DND-41 (cell line): ENCODE measurements at regions not wholly inside any gene's neighbourhood (a gene's known extent, or its start where the extent isn't known, plus 50 kb on each side); places are given as distances from the start of the nearest gene placed in this dataset.

Source experiments
- ATAC-seq: fragments of 200-7000 bp; cut with Tn5 transposase; 3 replicates; pipeline ENCODE4 v1.9.1; 2021; ENCODE audit warnings: low read depth; ENCODE audit not compliant: insufficient read depth
- DNase-seq: peaks from one replicate; pipeline ENCODE4 v3.0.0-alpha.2; 2020
- H2AFZ ChIP-seq: 2 replicates; pipeline ENCODE4 v1.6.0; 2012; ENCODE audit warnings: low read depth, low read length
- H3K27ac ChIP-seq: 2 replicates; pipeline ENCODE4 v1.5.1; 2012; ENCODE audit warnings: low read length, inconsistent platforms
- H3K27me3 ChIP-seq: fragments of 200-600 bp; sonication (generic); 2 replicates; pipeline ENCODE4 v1.6.0; 2012; ENCODE audit warnings: low read length, mild to moderate bottlenecking, inconsistent platforms; ENCODE audit not compliant: insufficient read depth, poor library complexity
- H3K36me3 ChIP-seq: 2 replicates; pipeline ENCODE4 v1.5.1; 2012; ENCODE audit warnings: low read length, inconsistent platforms; ENCODE audit not compliant: insufficient read depth
- H3K4me1 ChIP-seq: 2 replicates; pipeline ENCODE4 v1.5.1; 2012; ENCODE audit warnings: mild to moderate bottlenecking, low read length; ENCODE audit not compliant: insufficient read depth
- H3K4me2 ChIP-seq: 2 replicates; pipeline ENCODE4 v1.6.0; 2012; ENCODE audit warnings: mild to moderate bottlenecking, moderate library complexity, low read length, inconsistent platforms; ENCODE audit not compliant: insufficient read depth
- H3K4me3 ChIP-seq, 2 experiments: fragments of 200-600 bp in 1 of 2; shearing (Covaris generic) in 1 of 2; 2 replicates each; pipeline ENCODE4 v1.5.1; 2012 to 2016; ENCODE audit warnings: inconsistent platforms in 2 of 2, low read length in 2 of 2, mild to moderate bottlenecking in 2 of 2, low read depth in 1 of 2, moderate library complexity in 1 of 2
- H3K79me2 ChIP-seq: 2 replicates; pipeline ENCODE4 v1.6.0; 2012; ENCODE audit warnings: low read length, inconsistent platforms; ENCODE audit not compliant: insufficient read depth
- H3K9ac ChIP-seq: 2 replicates; pipeline ENCODE4 v1.6.0; 2012; ENCODE audit warnings: low read depth, mild to moderate bottlenecking, inconsistent platforms, low read length, moderate library complexity
- H3K9me3 ChIP-seq: 2 replicates; pipeline ENCODE4 v1.5.1; 2012; ENCODE audit warnings: low read length, moderate library complexity, mild to moderate bottlenecking, inconsistent platforms; ENCODE audit not compliant: insufficient read depth, severe bottlenecking
- H4K20me1 ChIP-seq: 2 replicates; pipeline ENCODE4 v1.6.0; 2012; ENCODE audit warnings: low read length; ENCODE audit not compliant: insufficient read depth
- EZH2 ChIP-seq: IDR thresholded peaks from 3 replicates; pipeline ENCODE4 v1.6.1; 2012; ENCODE audit warnings: borderline replicate concordance, low read depth, mild to moderate bottlenecking, moderate library complexity, low read length, inconsistent platforms; ENCODE audit not compliant: severe bottlenecking
- TF ChIP-seq, protein P1 (sequence below): IDR thresholded peaks from 2 replicates; pipeline ENCODE4 v1.5.1; 2012; ENCODE audit warnings: borderline replicate concordance, low read length, moderate library complexity, mild to moderate bottlenecking; ENCODE audit not compliant: poor library complexity, severe bottlenecking; ENCODE audit errors: extremely low read depth

DNA sequence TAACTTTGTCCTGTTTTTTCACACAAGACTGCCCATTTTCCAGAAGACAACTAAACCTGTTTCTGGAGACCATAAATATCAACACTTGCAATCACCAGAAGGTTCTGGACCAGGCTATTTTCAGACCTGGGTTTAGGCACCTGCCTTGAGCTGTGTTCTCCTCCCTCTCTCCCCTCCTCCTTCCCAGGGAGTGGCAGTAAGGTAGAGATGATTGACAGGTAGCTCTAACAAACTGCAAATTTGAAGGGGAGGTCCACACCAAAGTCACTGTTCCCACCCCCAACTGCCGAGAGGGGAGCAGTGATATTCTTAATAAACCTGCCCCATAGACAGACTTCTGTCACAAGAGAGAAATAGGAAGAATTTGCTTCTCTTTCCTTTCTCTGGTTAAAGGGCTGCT, 91.2 kb upstream of the BACH2 start:
- H3K9ac ChIP-seq: no peak overlapping the region
- no peak overlapping the region for H3K27ac ChIP-seq
- peaks cover 8% of the 10 kb centered on the region for H3K4me1 ChIP-seq
- no peak for TF ChIP-seq EZH2
- TF ChIP-seq, protein P1, sequence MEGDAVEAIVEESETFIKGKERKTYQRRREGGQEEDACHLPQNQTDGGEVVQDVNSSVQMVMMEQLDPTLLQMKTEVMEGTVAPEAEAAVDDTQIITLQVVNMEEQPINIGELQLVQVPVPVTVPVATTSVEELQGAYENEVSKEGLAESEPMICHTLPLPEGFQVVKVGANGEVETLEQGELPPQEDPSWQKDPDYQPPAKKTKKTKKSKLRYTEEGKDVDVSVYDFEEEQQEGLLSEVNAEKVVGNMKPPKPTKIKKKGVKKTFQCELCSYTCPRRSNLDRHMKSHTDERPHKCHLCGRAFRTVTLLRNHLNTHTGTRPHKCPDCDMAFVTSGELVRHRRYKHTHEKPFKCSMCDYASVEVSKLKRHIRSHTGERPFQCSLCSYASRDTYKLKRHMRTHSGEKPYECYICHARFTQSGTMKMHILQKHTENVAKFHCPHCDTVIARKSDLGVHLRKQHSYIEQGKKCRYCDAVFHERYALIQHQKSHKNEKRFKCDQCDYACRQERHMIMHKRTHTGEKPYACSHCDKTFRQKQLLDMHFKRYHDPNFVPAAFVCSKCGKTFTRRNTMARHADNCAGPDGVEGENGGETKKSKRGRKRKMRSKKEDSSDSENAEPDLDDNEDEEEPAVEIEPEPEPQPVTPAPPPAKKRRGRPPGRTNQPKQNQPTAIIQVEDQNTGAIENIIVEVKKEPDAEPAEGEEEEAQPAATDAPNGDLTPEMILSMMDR: no peak
- H3K4me3 ChIP-seq: no peak overlapping the region
- no peaks in the 10 kb centered on the region for H3K36me3 ChIP-seq
- no peaks in the 10 kb centered on the region for H3K79me2 ChIP-seq
- ATAC-seq (no peak), DNase-seq (no peak)
- H4K20me1 ChIP-seq: no peaks in the 10 kb centered on the region
- no peak overlapping the region for H3K4me2 ChIP-seq
- H3K27me3 ChIP-seq: no peaks in the 10 kb centered on the region
- no peak overlapping the region for H2AFZ ChIP-seq
- H3K9me3 ChIP-seq: no peaks in the 10 kb centered on the region

DNA sequence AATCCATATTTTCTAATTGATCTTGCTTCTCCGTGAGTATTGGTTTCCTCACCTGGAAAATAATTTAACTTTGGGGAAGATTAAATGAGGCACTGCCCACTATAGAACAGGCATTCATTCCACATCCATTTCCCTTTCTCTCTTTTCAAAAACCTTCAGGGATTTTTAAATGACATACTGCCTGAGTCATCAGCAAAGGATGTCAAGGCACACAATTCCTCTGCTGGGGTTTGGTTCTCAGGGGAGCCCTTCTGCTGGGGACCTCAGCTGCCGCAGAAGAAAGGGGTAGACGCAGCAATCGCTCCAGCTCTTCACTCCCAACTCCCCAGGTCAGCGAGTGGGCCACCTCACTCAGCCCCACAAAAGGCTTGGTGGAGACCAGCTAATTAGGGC, 90.7 kb upstream of the BACH2 start:
- Histone ChIP-seq H3K4me3 (no peak overlapping the region), H3K27ac (no peak overlapping the region), H3K79me2 (no peaks in the 10 kb centered on the region), H3K36me3 (no peaks in the 10 kb centered on the region), H3K27me3 (no peaks in the 10 kb centered on the region), H3K9ac (no peak overlapping the region), H4K20me1 (no peaks in the 10 kb centered on the region), H3K9me3 (no peaks in the 10 kb centered on the region), H2AFZ (no peak overlapping the region), H3K4me2 (no peak overlapping the region), H3K4me1 (peaks cover 9% of the 10 kb centered on the region; the same call in 1 of the 2 replicates)
- DNase-seq (no peak), ATAC-seq (no peak)
- no peak for TF ChIP-seq EZH2
- TF ChIP-seq, protein P1: no peak

DNA sequence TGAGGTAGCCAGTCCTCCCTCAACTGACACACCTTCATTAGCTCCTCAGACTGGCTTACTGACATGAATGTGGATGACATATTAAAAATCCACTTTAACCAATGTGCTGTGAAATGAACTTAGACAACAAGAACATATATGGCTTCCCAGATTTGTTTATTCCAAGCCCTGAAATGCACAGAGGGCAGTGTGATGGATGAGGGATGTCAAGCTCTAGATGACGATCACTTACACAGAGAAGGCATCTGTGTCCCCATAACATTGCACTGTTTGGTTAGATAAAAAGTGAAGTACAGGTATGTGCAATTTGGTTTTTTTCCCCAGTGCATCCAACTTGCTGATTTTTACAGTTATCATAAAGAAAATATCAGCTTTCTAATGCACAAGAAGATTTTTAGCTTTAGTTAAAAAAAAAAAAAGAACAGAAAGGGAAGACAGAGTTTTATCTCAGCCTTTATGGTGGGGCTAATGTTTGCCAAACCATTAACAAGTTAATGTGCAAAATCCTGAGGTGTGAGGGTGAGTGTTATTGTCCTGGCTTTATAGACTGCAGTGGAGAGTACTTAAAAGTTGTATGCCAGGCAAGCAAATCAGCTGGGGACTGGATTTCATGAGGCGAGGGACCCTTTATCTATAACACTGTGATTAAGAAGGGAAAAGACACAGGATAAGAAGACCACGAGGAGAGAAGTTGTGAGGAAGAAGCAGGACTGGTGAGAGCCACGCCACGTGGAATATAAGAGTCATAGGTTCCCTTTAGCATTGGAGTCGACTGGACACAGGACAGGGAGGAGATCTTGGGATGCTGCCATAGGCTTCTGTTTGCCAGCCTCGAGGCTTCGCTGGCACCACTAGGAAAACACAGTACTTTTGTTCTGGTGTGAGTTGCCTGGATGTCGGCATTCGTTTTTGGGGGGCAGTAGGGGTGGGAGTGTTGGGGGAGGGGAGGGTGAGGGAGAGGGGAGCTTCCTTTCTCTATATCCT, 90.0 kb upstream of the BACH2 start:
- no peak for TF ChIP-seq EZH2
- TF ChIP-seq, protein P1: no peak
- H3K79me2 ChIP-seq: no peaks in the 10 kb centered on the region
- H3K4me2 ChIP-seq: no peak overlapping the region
- no peaks in the 10 kb centered on the region for H3K36me3 ChIP-seq
- DNase-seq (no peak), ATAC-seq (no peak)
- H3K9ac ChIP-seq: no peak overlapping the region
- H3K4me3 ChIP-seq: no peak overlapping the region
- no peaks in the 10 kb centered on the region for H3K9me3 ChIP-seq
- H3K27me3 ChIP-seq: no peaks in the 10 kb centered on the region
- no peak overlapping the region for H2AFZ ChIP-seq
- H3K27ac ChIP-seq: no peak overlapping the region
- peaks cover 9% of the 10 kb centered on the region; the same call in 1 of the 2 replicates for H3K4me1 ChIP-seq
- H4K20me1 ChIP-seq: no peaks in the 10 kb centered on the region
